ENCODE measurements at regions not wholly inside any gene's neighbourhood (a gene's known extent, or its start where the extent isn't known, plus 50 kb on each side); places are given as distances from the start of the nearest gene placed in this dataset.

- no peak for FAIRE-seq
Measured at GRCh38 chr17:74148901-74149596, 54.4 kb upstream of the RPL38 start.

GRCh38 chr17:74149597-74150427, 53.7 kb upstream of the RPL38 start:
- no peak for ATAC-seq
- H3K4me1 ChIP-seq (ENCODE audit: insufficient read depth, low read length), result no peaks in the 10 kb centered on the region
- in situ Hi-C loops (cut with HindIII; ENCODE audit: extremely low pct_ligation_motif_present, low pct_unique_long_range_greater_than_20kb) (no loop called here), intact Hi-C loops (cut with micrococcal nuclease; ENCODE audit: unreplicated experiment) (no loop called here)
- no peaks in the 10 kb centered on the region for H3K36me3 ChIP-seq (replicated peaks in 1 of 2; ENCODE audit: control insufficient read depth in 1 of 2, insufficient read depth in 2 of 2, low read length in 2 of 2)
- H2AFZ ChIP-seq (ENCODE audit: low read length), result no peak overlapping the region
- BruUV-seq (replicated peaks), result no TSS peak
- H3K9me3 ChIP-seq (ENCODE audit: low read length), result no peaks in the 10 kb centered on the region
- 37% methylated on average over 13 of the region's 13 CpGs for WGBS (ENCODE audit: low lambda C conversion rate)
- H3K4me3 ChIP-seq (replicated peaks in 1 of 3; ENCODE audit: insufficient read depth in 1 of 3, low read depth in 2 of 3, low read length in 3 of 3), result no peak overlapping the region
- H3K9ac ChIP-seq (ENCODE audit: insufficient read depth, low read depth, low read length), result no peak overlapping the region
- no peak for DNase-seq (ENCODE audit: low spot score)
- no peak overlapping the region for H3K4me2 ChIP-seq (ENCODE audit: low read depth, low read length)
- no peaks in the 10 kb centered on the region for H3K79me2 ChIP-seq (ENCODE audit: insufficient read depth, low read length)
- no peak for FAIRE-seq
- no peaks in the 10 kb centered on the region for H4K20me1 ChIP-seq (ENCODE audit: insufficient read depth, low read length)
- no peak overlapping the region for H3K27ac ChIP-seq (ENCODE audit: extremely low read length, insufficient read depth, low read length)
- H3K27me3 ChIP-seq (ENCODE audit: control insufficient read depth in 1 of 2, insufficient read depth in 2 of 2, low read length in 2 of 2), result peaks cover 0 to 43% of the 10 kb centered on the region in 2 experiments
- CTCF ChIA-PET (ENCODE audit: low intra/inter-chr PET ratio, low total read pairs), result no interaction called here
- POLR2A ChIA-PET, result no interaction called here
- TF ChIP-seq RELA (CRISPR knock-in tag; IDR thresholded peaks at IDR 0.05) (no peak), ZNF792 (CRISPR knock-in tag; IDR thresholded peaks at IDR 0.05) (no peak), ZNF337 (CRISPR knock-in tag; IDR thresholded peaks at IDR 0.05; ENCODE audit: borderline replicate concordance, low read depth) (no peak), AGO1 (IDR thresholded peaks at IDR 0.05; ENCODE audit: low read depth, low read length, poor library complexity, severe bottlenecking) (no peak), SRF (IDR thresholded peaks at IDR 0.05; ENCODE audit: low read depth, low read length) (no peak), ZSCAN12 (CRISPR knock-in tag; IDR thresholded peaks at IDR 0.05) (no peak), ZNF841 (CRISPR knock-in tag; IDR thresholded peaks at IDR 0.05; ENCODE audit: borderline replicate concordance) (no peak), ZNF556 (CRISPR knock-in tag; IDR thresholded peaks at IDR 0.05; ENCODE audit: borderline replicate concordance) (no peak), ZBTB46 (CRISPR knock-in tag; IDR thresholded peaks at IDR 0.05; ENCODE audit: borderline replicate concordance) (no peak), RAD51 (IDR thresholded peaks at IDR 0.05; ENCODE audit: borderline replicate concordance) (no peak), ZFAT (CRISPR knock-in tag; conservative IDR thresholded peaks at IDR 0.05) (no peak)

More at GRCh38 chr17:74148901-74149596, 54.4 kb upstream of the RPL38 start:
- H3K27ac ChIP-seq (ENCODE audit: extremely low read length, insufficient read depth, low read length), result no peak overlapping the region
- peaks cover under 1% of the 10 kb centered on the region; the same call in 1 of the 2 replicates for H3K9me3 ChIP-seq (ENCODE audit: low read length)
- H3K79me2 ChIP-seq (ENCODE audit: insufficient read depth, low read length), result no peaks in the 10 kb centered on the region
- no TSS peak for BruUV-seq (replicated peaks)
- DNase-seq (ENCODE audit: low spot score) (no peak), ATAC-seq (no peak)
- WGBS (ENCODE audit: low lambda C conversion rate), result 19% methylated on average over 7 of the region's 7 CpGs
- peaks cover 0 to 42% of the 10 kb centered on the region in 2 experiments for H3K27me3 ChIP-seq (ENCODE audit: control insufficient read depth in 1 of 2, insufficient read depth in 2 of 2, low read length in 2 of 2)
- H3K9ac ChIP-seq (ENCODE audit: insufficient read depth, low read depth, low read length), result no peak overlapping the region
- intact Hi-C loops (cut with micrococcal nuclease; ENCODE audit: unreplicated experiment) (no loop called here), in situ Hi-C loops (cut with HindIII; ENCODE audit: extremely low pct_ligation_motif_present, low pct_unique_long_range_greater_than_20kb) (no loop called here)
- no peak for TF ChIP-seq MLX (CRISPR knock-in tag; IDR thresholded peaks at IDR 0.05)
- TF ChIP-seq MXD1 (CRISPR knock-in tag; IDR thresholded peaks at IDR 0.05), result no peak
- no peak for TF ChIP-seq STAT5B (CRISPR knock-in tag; IDR thresholded peaks at IDR 0.05)
- POLR2A ChIA-PET, result no interaction called here
- CTCF ChIA-PET (ENCODE audit: low intra/inter-chr PET ratio, low total read pairs), result no interaction called here
- no peaks in the 10 kb centered on the region for H4K20me1 ChIP-seq (ENCODE audit: insufficient read depth, low read length)
- no peaks in the 10 kb centered on the region for H3K4me1 ChIP-seq (ENCODE audit: insufficient read depth, low read length)
- H3K36me3 ChIP-seq (replicated peaks in 1 of 2; ENCODE audit: control insufficient read depth in 1 of 2, insufficient read depth in 2 of 2, low read length in 2 of 2), result no peaks in the 10 kb centered on the region
- no peak overlapping the region for H3K4me2 ChIP-seq (ENCODE audit: low read depth, low read length)
- H2AFZ ChIP-seq (ENCODE audit: low read length), result no peak overlapping the region
- H3K4me3 ChIP-seq (replicated peaks in 1 of 3; ENCODE audit: insufficient read depth in 1 of 3, low read depth in 2 of 3, low read length in 3 of 3), result no peak overlapping the region

All from HepG2 (cell line).